ENCODE measurements at regions not wholly inside any gene's neighbourhood (a gene's known extent, or its start where the extent isn't known, plus 50 kb on each side); places are given as distances from the start of the nearest gene placed in this dataset.
"Not testable (repeated sequence)": the region's sequence is repeated elsewhere in the genome, so short reads cannot be mapped to it uniquely, and the experiment has no call there.

GRCh38 chr7:67359900-67360299 is 363.3 kb downstream of the TYW1 start:
- Histone ChIP-seq H3K9ac (ENCODE audit: insufficient read length) (no peak overlapping the region), H3K4me3 (no peak overlapping the region)
- no peak for DNase-seq (ENCODE audit: low read depth, low spot score)

GRCh38 chr7:67361150-67361549 is 364.5 kb downstream of the TYW1 start:
- Histone ChIP-seq H3K36me3 (ENCODE audit: insufficient read depth, low read length) (no peaks in the 10 kb centered on the region), H3K9ac (ENCODE audit: insufficient read length) (no peak overlapping the region), H3K9me3 (ENCODE audit: low read depth, low read length) (no peaks in the 10 kb centered on the region), H3K27ac (no peak overlapping the region), H3K4me3 (no peak overlapping the region)
- TF ChIP-seq FOXP2 (optimal IDR thresholded peaks at IDR 0.05; ENCODE audit: control extremely low read depth, extremely low read length, insufficient read depth) (no peak), POLR2AphosphoS5 (IDR thresholded peaks at IDR 0.05; ENCODE audit: borderline replicate concordance, low read depth, low read length) (no peak), EZH2 (IDR thresholded peaks at IDR 0.05) (no peak)
- DNase-seq (ENCODE audit: low read depth, low spot score) = no peak

More at GRCh38 chr7:67359900-67360299, 363.3 kb downstream of the TYW1 start:
- TF ChIP-seq FOXP2 (optimal IDR thresholded peaks at IDR 0.05; ENCODE audit: control extremely low read depth, extremely low read length, insufficient read depth) = no peak
- no peak for TF ChIP-seq EZH2 (IDR thresholded peaks at IDR 0.05)
- TF ChIP-seq POLR2AphosphoS5 (IDR thresholded peaks at IDR 0.05; ENCODE audit: borderline replicate concordance, low read depth, low read length) = no peak
- H3K36me3 ChIP-seq (ENCODE audit: insufficient read depth, low read length) = no peaks in the 10 kb centered on the region
- H3K9me3 ChIP-seq (ENCODE audit: low read depth, low read length) = no peaks in the 10 kb centered on the region
- H3K27ac ChIP-seq = no peak overlapping the region

GRCh38 chr7:67364441-67365017 is 367.9 kb downstream of the TYW1 start:
- TF ChIP-seq FOXP2 (optimal IDR thresholded peaks at IDR 0.05; ENCODE audit: control extremely low read depth, extremely low read length, insufficient read depth) (no peak), EZH2 (IDR thresholded peaks at IDR 0.05) (no peak), POLR2AphosphoS5 (IDR thresholded peaks at IDR 0.05; ENCODE audit: borderline replicate concordance, low read depth, low read length) (no peak)
- H3K4me3 ChIP-seq = no peak overlapping the region

GRCh38 chr7:67371429-67372305 is 375.0 kb downstream of the TYW1 start:
- DNase-seq (ENCODE audit: low read depth, low spot score) = peak; percentile 44
- no peak overlapping the region for H3K4me3 ChIP-seq
- H3K9ac ChIP-seq (ENCODE audit: insufficient read length) = no peak overlapping the region
- H3K27ac ChIP-seq = no peak overlapping the region
- no peak for TF ChIP-seq EZH2 (IDR thresholded peaks at IDR 0.05)
- TF ChIP-seq FOXP2 (optimal IDR thresholded peaks at IDR 0.05; ENCODE audit: control extremely low read depth, extremely low read length, insufficient read depth) = no peak
- TF ChIP-seq POLR2AphosphoS5 (IDR thresholded peaks at IDR 0.05; ENCODE audit: borderline replicate concordance, low read depth, low read length) = no peak
- H3K9me3 ChIP-seq (ENCODE audit: low read depth, low read length) = no peaks in the 10 kb centered on the region
- no peaks in the 10 kb centered on the region for H3K36me3 ChIP-seq (ENCODE audit: insufficient read depth, low read length)

More at GRCh38 chr7:67364441-67365017, 367.9 kb downstream of the TYW1 start:
- Histone ChIP-seq H3K9me3 (ENCODE audit: low read depth, low read length) (no peaks in the 10 kb centered on the region), H3K36me3 (ENCODE audit: insufficient read depth, low read length) (no peaks in the 10 kb centered on the region), H3K9ac (ENCODE audit: insufficient read length) (no peak overlapping the region), H3K27ac (no peak overlapping the region)
- DNase-seq (ENCODE audit: low read depth, low spot score) = no peak

- H3K9ac ChIP-seq (ENCODE audit: insufficient read length) = not testable (repeated sequence)
Measured at GRCh38 chr7:67373389-67373788, 376.8 kb downstream of the TYW1 start.

GRCh38 chr7:67375427-67375826 is 378.8 kb downstream of the TYW1 start:
- DNase-seq (ENCODE audit: low read depth, low spot score) = no peak
- no peak overlapping the region for H3K9ac ChIP-seq (ENCODE audit: insufficient read length)
- H3K9me3 ChIP-seq (ENCODE audit: low read depth, low read length) = no peaks in the 10 kb centered on the region
- no peak for TF ChIP-seq FOXP2 (optimal IDR thresholded peaks at IDR 0.05; ENCODE audit: control extremely low read depth, extremely low read length, insufficient read depth)
- no peak for TF ChIP-seq POLR2AphosphoS5 (IDR thresholded peaks at IDR 0.05; ENCODE audit: borderline replicate concordance, low read depth, low read length)
- TF ChIP-seq EZH2 (IDR thresholded peaks at IDR 0.05) = no peak
- H3K4me3 ChIP-seq = no peak overlapping the region
- no peak overlapping the region for H3K27ac ChIP-seq
- no peaks in the 10 kb centered on the region for H3K36me3 ChIP-seq (ENCODE audit: insufficient read depth, low read length)

More at GRCh38 chr7:67373389-67373788, 376.8 kb downstream of the TYW1 start:
- not testable (repeated sequence) for H3K36me3 ChIP-seq (ENCODE audit: insufficient read depth, low read length); H3K9me3 ChIP-seq (ENCODE audit: low read depth, low read length); DNase-seq (ENCODE audit: low read depth, low spot score); H3K4me3 ChIP-seq; H3K27ac ChIP-seq

- no peaks in the 10 kb centered on the region for H3K36me3 ChIP-seq (ENCODE audit: insufficient read depth, low read length)
- H3K27ac ChIP-seq = no peak overlapping the region
- H3K9me3 ChIP-seq (ENCODE audit: low read depth, low read length) = no peaks in the 10 kb centered on the region
- peak; percentile 62 for DNase-seq (ENCODE audit: low read depth, low spot score)
- TF ChIP-seq EZH2 (IDR thresholded peaks at IDR 0.05) (no peak), FOXP2 (optimal IDR thresholded peaks at IDR 0.05; ENCODE audit: control extremely low read depth, extremely low read length, insufficient read depth) (peak; percentile 54), POLR2AphosphoS5 (IDR thresholded peaks at IDR 0.05; ENCODE audit: borderline replicate concordance, low read depth, low read length) (no peak)
- H3K9ac ChIP-seq (ENCODE audit: insufficient read length) = no peak overlapping the region
- H3K4me3 ChIP-seq = no peak overlapping the region
Measured at GRCh38 chr7:67377939-67378862, 381.6 kb downstream of the TYW1 start.

- Histone ChIP-seq H3K36me3 (ENCODE audit: insufficient read depth, low read length) (no peaks in the 10 kb centered on the region), H3K9me3 (ENCODE audit: low read depth, low read length) (no peaks in the 10 kb centered on the region), H3K27ac (no peak overlapping the region), H3K9ac (ENCODE audit: insufficient read length) (no peak overlapping the region), H3K4me3 (no peak overlapping the region)
- TF ChIP-seq POLR2AphosphoS5 (IDR thresholded peaks at IDR 0.05; ENCODE audit: borderline replicate concordance, low read depth, low read length) (no peak), FOXP2 (optimal IDR thresholded peaks at IDR 0.05; ENCODE audit: control extremely low read depth, extremely low read length, insufficient read depth) (no peak), EZH2 (IDR thresholded peaks at IDR 0.05) (no peak)
- no peak for DNase-seq (ENCODE audit: low read depth, low spot score)
Measured at GRCh38 chr7:67380326-67380725, 383.7 kb downstream of the TYW1 start.
